HG03520 (cell line): ENCODE measurements at regions not wholly inside any gene's neighbourhood (a gene's known extent, or its start where the extent isn't known, plus 50 kb on each side); places are given as distances from the start of the nearest gene placed in this dataset.

Experiments used
- ATAC-seq: cut with Tn5 transposase; IDR thresholded peaks from one replicate; pipeline ENCODE4 v1.9.1; 2021; ENCODE audit warnings: mild to moderate bottlenecking, moderate library complexity; ENCODE audit not compliant: unreplicated experiment

GRCh38 chr2:7574385-7574784 is 657.2 kb downstream of the RNF144A start:
- ATAC-seq, result no peak

GRCh38 chr2:7577769-7578168 is 660.6 kb downstream of the RNF144A start:
- ATAC-seq, result no peak

GRCh38 chr2:7584017-7584416 is 666.8 kb downstream of the RNF144A start:
- ATAC-seq, result no peak

- no peak for ATAC-seq
Measured at GRCh38 chr2:7586898-7587297, 669.7 kb downstream of the RNF144A start.

- no peak for ATAC-seq
Measured at GRCh38 chr2:7588295-7588694, 671.1 kb downstream of the RNF144A start.

- ATAC-seq, result no peak
Measured at GRCh38 chr2:7592618-7593140, 675.5 kb downstream of the RNF144A start.

GRCh38 chr2:7593360-7593759 is 676.1 kb downstream of the RNF144A start:
- ATAC-seq, result no peak

- no peak for ATAC-seq
Measured at GRCh38 chr2:7594211-7594610, 677.0 kb downstream of the RNF144A start.

GRCh38 chr2:7595206-7595605 is 678.0 kb downstream of the RNF144A start:
- ATAC-seq, result no peak

- peak; percentile 71 for ATAC-seq
Measured at GRCh38 chr2:7598402-7598801, 681.2 kb downstream of the RNF144A start.

GRCh38 chr2:7599462-7600258 is 682.4 kb downstream of the RNF144A start:
- no peak for ATAC-seq

- ATAC-seq, result no peak
Measured at GRCh38 chr2:7601990-7602389, 684.8 kb downstream of the RNF144A start.

- ATAC-seq, result no peak
Measured at GRCh38 chr2:7604456-7604855, 687.2 kb downstream of the RNF144A start.

- ATAC-seq, result no peak
Measured at GRCh38 chr2:7607441-7608173, 690.4 kb downstream of the RNF144A start.

- ATAC-seq, result peak; percentile 41
Measured at GRCh38 chr2:7609556-7609955, 692.3 kb downstream of the RNF144A start.

- ATAC-seq, result peak; percentile 60
Measured at GRCh38 chr2:7609974-7610373, 692.8 kb downstream of the RNF144A start.

- no peak for ATAC-seq
Measured at GRCh38 chr2:7611750-7612149, 694.5 kb downstream of the RNF144A start.

GRCh38 chr2:7612969-7613368 is 695.8 kb downstream of the RNF144A start:
- ATAC-seq, result no peak

- no peak for ATAC-seq
Measured at GRCh38 chr2:7613831-7614230, 696.6 kb downstream of the RNF144A start.

GRCh38 chr2:7618031-7618430 is 700.8 kb downstream of the RNF144A start:
- ATAC-seq, result no peak

- ATAC-seq, result no peak
Measured at GRCh38 chr2:7619203-7619970, 702.2 kb downstream of the RNF144A start.
